Middle frontal gyrus (tissue), 1 donor: ENCODE measurements at regions not wholly inside any gene's neighbourhood (a gene's known extent, or its start where the extent isn't known, plus 50 kb on each side); places are given as distances from the start of the nearest gene placed in this dataset.

Experiments
- DNase-seq: peaks from one replicate; pipeline ENCODE4 v3.0.0-alpha.2; 2015; ENCODE audit warnings: low spot score; ENCODE audit errors: extremely low spot score

GRCh38 chr9:99433555-99433954 is 211.5 kb downstream of the SEC61B start:
- no peak for DNase-seq

- DNase-seq = no peak
Measured at GRCh38 chr9:99436616-99437015, 214.5 kb downstream of the SEC61B start.

DNA sequence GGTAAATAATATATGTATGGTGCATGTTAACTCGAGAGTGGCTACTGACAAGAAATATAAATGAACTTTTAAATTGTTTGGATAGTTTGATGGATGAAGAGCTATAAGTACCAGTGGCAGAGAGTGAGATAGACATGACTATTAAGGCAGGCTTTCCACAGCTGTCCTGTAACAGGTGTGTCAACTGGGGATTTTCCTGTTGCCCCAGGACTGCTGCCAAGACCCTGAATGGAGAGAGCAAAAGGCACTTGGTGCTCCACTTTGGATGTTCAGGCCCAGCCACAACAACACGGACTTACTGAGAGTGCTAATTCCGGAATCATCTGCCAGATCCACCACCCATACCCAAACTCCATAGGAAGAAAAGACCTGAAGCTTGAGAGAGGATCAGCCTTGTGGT is 215.1 kb downstream of the SEC61B start:
- no peak for DNase-seq

- no peak for DNase-seq
Measured at GRCh38 chr9:99438596-99438995, 216.5 kb downstream of the SEC61B start.

DNA sequence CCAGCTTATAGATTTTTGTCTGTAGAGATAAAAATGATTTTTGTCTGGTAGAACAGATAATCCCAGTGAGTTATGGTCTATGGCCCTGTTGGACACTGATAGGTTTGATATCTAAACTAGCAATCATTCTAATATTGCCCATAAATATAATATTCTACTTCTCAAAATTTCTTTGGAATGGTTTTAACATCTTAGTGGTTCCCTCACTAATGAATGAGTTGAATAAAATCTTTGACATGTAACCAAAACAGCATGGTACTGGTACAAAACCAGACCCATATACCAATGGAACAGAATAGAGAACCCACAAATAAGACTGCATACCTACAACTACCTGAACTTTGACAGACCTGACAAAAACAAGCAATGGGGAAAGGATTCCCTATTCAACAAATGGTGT is 219.7 kb downstream of the SEC61B start:
- DNase-seq = no peak

DNA sequence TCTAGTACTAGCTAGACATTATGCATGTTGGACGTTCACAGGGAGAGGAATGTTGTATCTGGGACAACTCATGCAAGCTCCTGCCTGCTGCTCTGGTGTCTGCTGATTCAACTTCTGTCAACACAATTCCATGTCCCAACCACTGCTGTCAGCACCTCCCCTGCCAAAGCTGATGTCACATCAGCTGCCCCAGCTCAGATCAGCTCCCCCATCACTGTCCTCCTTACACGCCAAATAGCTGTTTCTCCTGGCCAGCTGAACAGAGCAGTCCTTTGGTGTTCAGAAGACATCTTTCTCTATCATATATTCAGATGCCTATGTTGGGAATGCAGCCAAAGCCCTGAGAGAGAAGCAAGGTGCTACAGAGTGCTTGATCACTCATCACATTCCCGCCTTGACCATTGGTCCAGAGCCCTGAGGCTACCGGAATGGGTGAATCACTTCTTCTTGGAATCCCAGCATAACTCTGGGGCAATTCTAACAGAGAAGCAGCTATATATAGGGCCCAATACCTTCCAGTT is 223.3 kb downstream of the SEC61B start:
- no peak for DNase-seq

DNA sequence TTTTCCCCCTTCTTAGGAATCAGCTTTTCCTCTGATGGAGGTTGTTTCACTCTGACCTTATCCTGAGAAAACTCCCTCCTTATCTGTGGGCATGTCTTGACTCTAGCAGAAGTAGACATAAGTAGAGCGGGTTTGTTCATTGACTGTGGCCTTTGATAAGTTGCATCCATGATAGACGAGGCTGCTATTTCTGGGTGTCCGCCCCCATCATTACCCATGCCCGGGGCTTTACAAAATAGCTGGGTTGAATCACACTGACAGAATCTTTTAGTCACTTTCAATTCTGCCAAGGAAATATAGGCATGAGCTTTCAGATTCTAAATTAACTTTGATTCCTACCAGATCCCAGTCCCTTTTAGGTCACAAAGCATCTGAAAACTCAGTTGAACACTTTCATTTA is 223.8 kb downstream of the SEC61B start:
- no peak for DNase-seq

DNA sequence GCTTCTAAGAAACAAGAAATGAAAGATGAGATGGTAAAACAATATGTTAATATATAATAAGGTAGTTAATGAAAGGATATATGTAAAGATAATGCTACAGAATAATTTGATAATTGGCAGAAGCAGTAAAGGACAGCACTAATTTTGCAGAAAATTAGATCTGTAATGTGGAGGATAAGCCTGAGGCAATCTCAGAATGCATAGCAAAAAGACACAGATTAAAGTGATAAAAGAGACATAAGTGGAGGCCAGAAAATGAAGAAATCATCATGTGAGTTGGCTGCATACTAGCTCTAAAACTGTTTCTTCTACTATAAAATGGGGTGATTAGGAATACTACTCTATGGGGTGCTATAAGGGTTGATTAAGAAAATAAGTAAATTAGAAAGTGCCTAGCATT is 225.9 kb downstream of the SEC61B start:
- no peak for DNase-seq

DNA sequence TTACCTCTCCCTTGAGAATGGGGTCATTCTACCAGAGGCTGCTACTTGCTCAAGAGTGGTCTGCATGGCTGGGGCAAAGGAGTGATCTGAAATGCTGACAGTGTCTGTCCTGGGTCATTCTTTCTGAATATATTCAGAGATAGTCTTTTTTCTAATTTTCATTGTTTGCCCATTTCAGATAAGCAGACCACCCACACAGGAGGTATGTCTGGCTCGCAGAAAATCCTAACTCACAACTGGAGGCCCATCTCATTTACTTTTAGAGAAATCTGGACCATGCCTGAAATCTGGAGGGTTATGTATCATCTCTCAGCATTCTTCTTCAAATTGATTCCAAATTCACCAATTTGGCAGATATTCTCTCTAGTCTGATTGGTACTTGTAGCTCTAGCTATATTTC is 227.6 kb downstream of the SEC61B start:
- no peak for DNase-seq

- DNase-seq = no peak
Measured at GRCh38 chr9:99451112-99451606, 229.1 kb downstream of the SEC61B start.

DNA sequence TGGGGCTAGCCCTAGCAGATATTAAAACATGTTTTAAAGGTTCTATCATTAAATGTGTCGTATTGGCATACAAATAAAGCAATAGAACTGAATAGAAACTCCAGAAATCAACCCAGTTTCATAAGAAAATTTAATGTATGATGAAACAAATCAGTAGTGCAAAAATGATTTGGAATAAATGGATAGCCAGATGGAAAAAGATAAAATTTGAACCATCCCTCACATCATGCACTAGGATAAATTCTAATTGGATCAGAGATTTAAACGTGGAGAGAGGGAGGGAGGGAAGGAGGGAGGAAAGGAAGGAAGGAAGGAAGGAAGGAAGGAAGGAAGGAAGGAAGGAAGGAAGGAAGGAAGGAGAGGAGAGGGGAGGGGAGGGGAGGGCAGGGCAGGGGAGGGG is 235.3 kb downstream of the SEC61B start:
- DNase-seq = no peak

GRCh38 chr9:99457981-99458380 is 235.9 kb downstream of the SEC61B start:
- DNase-seq = no peak

- DNase-seq = no peak
Measured at GRCh38 chr9:99459919-99460318, 237.8 kb downstream of the SEC61B start.

GRCh38 chr9:99463131-99463530 is 241.0 kb downstream of the SEC61B start:
- no peak for DNase-seq

GRCh38 chr9:99464568-99464967 is 242.5 kb downstream of the SEC61B start:
- DNase-seq = no peak

DNA sequence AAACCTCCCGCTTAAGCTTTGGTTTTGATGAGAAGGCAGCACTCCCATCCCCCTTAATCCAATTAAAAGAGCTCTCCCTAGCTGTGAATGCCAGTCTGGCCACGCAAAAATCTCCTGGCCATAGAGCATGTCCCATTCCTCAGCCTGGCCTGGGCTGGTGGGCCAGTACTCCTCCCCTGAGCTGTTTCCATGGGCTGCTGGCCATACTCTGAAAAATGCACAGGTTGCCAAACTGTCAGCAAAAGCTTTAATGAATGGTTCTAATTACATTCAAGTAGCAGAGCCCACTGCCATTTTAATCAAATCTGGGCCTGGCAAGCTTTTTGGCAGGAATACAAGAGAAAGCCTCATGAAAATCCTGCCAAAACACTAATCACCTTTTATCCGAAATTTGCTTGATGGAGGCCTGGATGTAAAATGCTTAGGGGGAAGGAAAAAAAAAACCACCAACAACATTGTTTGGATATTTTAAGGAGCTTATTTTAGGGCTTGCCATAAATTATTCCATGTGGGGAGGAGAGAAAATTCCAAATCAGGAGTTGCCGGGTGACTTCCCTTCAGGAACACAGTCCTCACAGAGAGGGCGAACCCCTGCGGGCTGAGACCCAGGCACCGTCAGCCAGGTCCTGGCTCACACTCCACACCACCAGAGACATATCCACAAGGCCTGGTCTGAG is 243.3 kb downstream of the SEC61B start:
- peak; percentile 4 for DNase-seq

DNA sequence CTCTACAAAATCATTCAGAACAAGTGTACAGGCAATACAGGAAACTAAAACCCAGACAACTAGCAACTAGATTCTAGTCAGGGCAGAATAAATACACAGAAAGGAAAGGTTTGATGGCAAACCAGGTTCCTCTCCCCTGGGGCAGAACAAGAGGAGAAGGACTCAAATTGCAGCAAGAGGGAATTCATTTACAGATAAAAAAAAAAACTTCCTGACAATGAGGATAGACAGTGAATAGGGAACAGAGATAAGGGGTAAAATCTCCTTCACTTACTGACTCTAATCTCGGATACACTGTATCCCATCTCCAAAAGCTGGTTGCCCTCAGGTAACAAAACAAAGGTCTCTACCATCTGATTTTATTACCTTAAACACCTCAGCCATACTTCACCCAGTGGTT is 244.0 kb downstream of the SEC61B start:
- DNase-seq = no peak

- DNase-seq = no peak
Measured at GRCh38 chr9:99466781-99467180, 244.7 kb downstream of the SEC61B start.

GRCh38 chr9:99471033-99471432 is 249.0 kb downstream of the SEC61B start:
- no peak for DNase-seq

GRCh38 chr9:99472240-99472915 is 250.3 kb downstream of the SEC61B start:
- DNase-seq = no peak

DNA sequence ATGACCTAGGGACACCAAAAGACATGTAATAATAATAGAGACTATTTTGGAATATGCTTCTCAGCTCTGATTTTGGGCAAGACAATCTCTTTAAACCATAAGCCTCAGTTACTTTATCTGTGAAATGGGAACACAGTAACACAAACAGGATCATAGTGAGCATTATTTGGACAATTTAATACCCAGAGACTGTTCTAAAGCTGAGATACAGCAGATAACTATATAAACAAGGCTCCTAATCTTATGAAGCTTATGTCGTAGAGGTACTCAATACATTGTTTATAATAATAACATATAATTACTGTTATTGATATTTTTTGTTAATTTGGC is 250.8 kb downstream of the SEC61B start:
- no peak for DNase-seq

GRCh38 chr9:99474186-99474585 is 252.1 kb downstream of the SEC61B start:
- DNase-seq = peak; percentile 58
